Nephron (organoid): ENCODE measurements at regions not wholly inside any gene's neighbourhood (a gene's known extent, or its start where the extent isn't known, plus 50 kb on each side); places are given as distances from the start of the nearest gene placed in this dataset.

Experiments
- H3K27ac Mint-ChIP-seq, 3 experiments: 2 replicates each; pipeline ENCODE4 v1.8.0; 2020; ENCODE audit warnings: mixed read lengths in 3 of 3, mild to moderate bottlenecking in 2 of 3, moderate library complexity in 1 of 3
- H3K27me3 Mint-ChIP-seq: 2 replicates; pipeline ENCODE4 v1.8.0; 2021; ENCODE audit warnings: low read depth, mild to moderate bottlenecking, moderate library complexity, mixed read lengths
- H3K36me3 Mint-ChIP-seq: 2 replicates; pipeline ENCODE4 v1.8.0; 2020; ENCODE audit warnings: low read depth, mixed read lengths
- H3K4me1 Mint-ChIP-seq: 2 replicates; pipeline ENCODE4 v1.8.0; 2020; ENCODE audit warnings: mixed read lengths
- H3K4me3 Mint-ChIP-seq, 3 experiments: 2 replicates each; pipeline ENCODE4 v1.8.0; 2020; ENCODE audit warnings: mild to moderate bottlenecking in 3 of 3, mixed read lengths in 3 of 3, moderate library complexity in 2 of 3
- H3K9me3 Mint-ChIP-seq: 2 replicates; pipeline ENCODE4 v1.8.0; 2020; ENCODE audit warnings: mixed read lengths
- TF ChIP-seq, protein P1 (sequence below), 3 experiments: fragments of 200-600 bp; sonication (generic); IDR thresholded peaks; one replicate each; pipeline ENCODE4 v1.5.0; 2021; ENCODE audit warnings: antibody characterized with exemption in 3 of 3; ENCODE audit not compliant: unreplicated experiment in 3 of 3

DNA sequence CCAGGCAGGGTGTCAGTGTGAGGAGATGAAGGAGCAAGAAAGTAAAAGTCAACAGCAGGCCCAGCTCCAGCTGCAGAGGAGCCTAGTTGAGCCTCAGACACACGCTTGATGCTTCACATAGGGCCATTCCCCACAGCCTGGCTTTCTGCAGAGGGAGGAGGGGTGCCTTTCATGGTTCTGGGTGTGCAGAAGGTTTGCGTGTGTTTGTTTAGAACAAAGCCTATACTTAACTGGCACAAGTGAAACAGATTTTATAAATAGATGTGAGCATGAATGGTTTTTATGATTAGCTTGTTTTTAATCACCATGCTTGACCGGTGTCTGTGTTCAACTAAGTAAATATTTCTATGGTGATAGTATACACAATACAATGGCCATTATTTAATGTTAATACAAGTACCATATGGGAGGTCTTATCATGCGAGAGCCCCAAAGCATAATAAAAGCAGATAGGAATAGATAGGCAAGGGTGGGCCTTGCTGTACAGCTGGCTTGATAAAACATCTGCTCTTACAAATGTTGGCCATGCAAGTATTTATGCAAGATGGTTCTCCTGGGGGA is 290.2 kb downstream of the ETS1 start:
- H3K27ac Mint-ChIP-seq: peak overlapping the region; percentile 54 to 85 (median 57)
- peaks cover 10% of the 10 kb centered on the region for H3K27me3 Mint-ChIP-seq
- peaks cover 2% of the 10 kb centered on the region for H3K9me3 Mint-ChIP-seq
- H3K4me1 Mint-ChIP-seq: peaks cover 66% of the 10 kb centered on the region
- no peaks in the 10 kb centered on the region for H3K36me3 Mint-ChIP-seq
- TF ChIP-seq, protein P1, sequence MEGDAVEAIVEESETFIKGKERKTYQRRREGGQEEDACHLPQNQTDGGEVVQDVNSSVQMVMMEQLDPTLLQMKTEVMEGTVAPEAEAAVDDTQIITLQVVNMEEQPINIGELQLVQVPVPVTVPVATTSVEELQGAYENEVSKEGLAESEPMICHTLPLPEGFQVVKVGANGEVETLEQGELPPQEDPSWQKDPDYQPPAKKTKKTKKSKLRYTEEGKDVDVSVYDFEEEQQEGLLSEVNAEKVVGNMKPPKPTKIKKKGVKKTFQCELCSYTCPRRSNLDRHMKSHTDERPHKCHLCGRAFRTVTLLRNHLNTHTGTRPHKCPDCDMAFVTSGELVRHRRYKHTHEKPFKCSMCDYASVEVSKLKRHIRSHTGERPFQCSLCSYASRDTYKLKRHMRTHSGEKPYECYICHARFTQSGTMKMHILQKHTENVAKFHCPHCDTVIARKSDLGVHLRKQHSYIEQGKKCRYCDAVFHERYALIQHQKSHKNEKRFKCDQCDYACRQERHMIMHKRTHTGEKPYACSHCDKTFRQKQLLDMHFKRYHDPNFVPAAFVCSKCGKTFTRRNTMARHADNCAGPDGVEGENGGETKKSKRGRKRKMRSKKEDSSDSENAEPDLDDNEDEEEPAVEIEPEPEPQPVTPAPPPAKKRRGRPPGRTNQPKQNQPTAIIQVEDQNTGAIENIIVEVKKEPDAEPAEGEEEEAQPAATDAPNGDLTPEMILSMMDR (IDR thresholded peaks at IDR 0.05; ENCODE audit: unreplicated experiment in 3 of 3): no peak
- H3K4me3 Mint-ChIP-seq: no peak overlapping the region

DNA sequence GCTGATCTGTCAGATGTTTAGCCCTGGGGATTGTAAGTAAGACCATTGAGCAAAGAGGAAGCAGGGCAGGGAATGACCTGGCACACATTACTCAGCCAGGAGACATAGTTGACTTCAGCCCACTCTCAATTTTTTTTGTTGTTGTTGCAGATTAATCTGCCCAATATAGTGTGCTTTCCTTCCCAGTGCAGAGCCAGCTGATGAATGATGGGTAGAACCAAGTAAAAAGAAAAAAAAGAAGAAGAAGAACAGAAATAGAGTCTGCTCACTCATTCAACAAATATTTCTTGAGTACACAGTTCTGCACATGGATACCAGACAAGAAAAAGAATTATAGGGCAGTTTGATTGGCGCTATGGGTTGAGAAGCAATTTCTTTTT is 292.7 kb downstream of the ETS1 start:
- Mint-ChIP-seq H3K9me3 (peaks cover 2% of the 10 kb centered on the region), H3K4me1 (peaks cover 82% of the 10 kb centered on the region), H3K27ac (peak overlapping the region; percentile 22 to 82 (median 80)), H3K27me3 (peaks cover 20% of the 10 kb centered on the region), H3K36me3 (no peaks in the 10 kb centered on the region), H3K4me3 (peak overlapping the region in 1 of 3 experiments; percentile 3)
- TF ChIP-seq, protein P1 (IDR thresholded peaks at IDR 0.05; ENCODE audit: unreplicated experiment in 3 of 3): no peak

DNA sequence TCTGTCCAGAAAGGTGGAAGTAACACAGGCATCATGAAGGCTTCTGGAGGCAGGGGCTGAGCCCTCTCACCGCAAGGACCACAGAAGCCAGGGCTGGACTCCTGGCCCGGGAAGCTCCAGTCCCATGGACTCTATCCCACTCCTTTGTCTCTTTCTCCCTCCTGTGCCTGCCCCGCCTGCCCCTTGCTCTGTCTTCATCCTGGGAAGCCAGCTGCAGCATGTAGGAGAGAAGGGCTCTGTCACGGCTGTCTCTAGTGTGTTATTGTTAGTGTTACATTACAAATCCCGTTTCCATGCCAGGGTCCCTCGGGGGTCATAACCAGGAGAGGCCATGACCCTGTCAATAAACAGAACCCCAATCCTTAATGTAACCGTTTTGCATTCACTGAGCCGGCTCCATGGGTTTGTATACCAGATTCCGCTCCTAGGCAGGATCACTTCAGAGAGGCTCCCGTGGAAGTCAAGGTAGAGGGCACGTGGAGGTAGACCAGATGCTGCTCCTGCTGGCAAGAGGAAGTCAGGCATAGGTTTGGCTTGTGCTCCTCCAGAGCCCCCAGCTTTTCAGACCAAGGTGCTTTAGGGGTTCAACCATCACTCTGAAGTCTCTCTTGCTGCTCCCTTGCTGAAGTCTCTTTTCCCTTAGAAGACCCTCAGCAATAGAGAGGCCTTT is 293.2 kb downstream of the ETS1 start:
- Mint-ChIP-seq H3K27me3 (peaks cover 20% of the 10 kb centered on the region), H3K36me3 (no peaks in the 10 kb centered on the region), H3K4me3 (peak overlapping the region in 1 of 3 experiments; percentile 3), H3K27ac (peak overlapping the region; percentile 22 to 82 (median 80)), H3K4me1 (peaks cover 77% of the 10 kb centered on the region), H3K9me3 (peaks cover 2% of the 10 kb centered on the region)
- TF ChIP-seq, protein P1 (IDR thresholded peaks at IDR 0.05; ENCODE audit: unreplicated experiment in 3 of 3): no peak

DNA sequence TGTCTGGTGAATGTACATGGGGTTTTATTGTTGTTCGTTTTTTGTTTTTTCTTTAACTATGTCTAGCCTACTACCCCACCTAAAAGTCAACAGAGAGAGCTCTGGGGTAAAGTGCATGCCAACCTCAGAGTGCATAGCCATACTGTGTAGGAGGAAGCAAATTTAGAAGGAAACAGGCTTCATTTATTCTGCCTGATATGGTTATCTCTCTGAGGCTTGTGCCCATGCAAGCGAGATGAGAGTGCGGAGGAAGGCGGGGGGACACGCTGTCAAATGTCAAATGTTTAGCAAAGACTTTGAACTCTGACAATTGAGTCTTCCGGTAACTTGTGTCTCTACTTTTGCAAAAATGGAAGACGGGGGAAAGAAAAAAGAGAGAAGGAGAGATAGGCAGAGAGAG is 295.5 kb downstream of the ETS1 start:
- peaks cover 29% of the 10 kb centered on the region for H3K27me3 Mint-ChIP-seq
- peaks cover 2% of the 10 kb centered on the region for H3K9me3 Mint-ChIP-seq
- peaks cover 54% of the 10 kb centered on the region for H3K4me1 Mint-ChIP-seq
- peak overlapping the region; percentile 49 to 74 (median 72) for H3K27ac Mint-ChIP-seq
- H3K36me3 Mint-ChIP-seq: no peaks in the 10 kb centered on the region
- H3K4me3 Mint-ChIP-seq: no peak overlapping the region
- TF ChIP-seq, protein P1 (IDR thresholded peaks at IDR 0.05; ENCODE audit: unreplicated experiment in 3 of 3): no peak

DNA sequence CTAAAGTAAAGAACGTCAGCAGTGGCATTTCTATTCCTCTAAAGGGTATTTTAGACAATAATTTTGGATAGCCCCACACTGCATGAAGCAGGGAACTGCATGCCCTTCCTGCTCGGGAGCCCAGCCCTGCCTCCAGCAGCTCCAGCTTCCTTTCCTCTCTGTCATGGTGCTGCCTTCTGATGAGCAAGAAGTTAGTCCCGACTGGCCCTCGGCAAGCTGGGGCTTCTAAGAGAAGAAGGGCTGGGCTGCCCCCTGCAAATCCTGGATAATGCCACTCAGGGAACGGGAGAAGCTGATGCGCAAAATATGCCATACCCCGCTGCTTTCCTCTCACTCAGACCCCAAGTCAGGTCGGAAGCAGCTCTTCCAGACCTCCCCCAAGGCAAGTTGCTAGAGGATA is 296.4 kb downstream of the ETS1 start:
- TF ChIP-seq, protein P1 (IDR thresholded peaks at IDR 0.05; ENCODE audit: unreplicated experiment in 3 of 3): no peak
- Mint-ChIP-seq H3K4me3 (no peak overlapping the region), H3K4me1 (peaks cover 51% of the 10 kb centered on the region), H3K27ac (peak overlapping the region; percentile 49 to 74 (median 72)), H3K27me3 (peaks cover 33% of the 10 kb centered on the region), H3K36me3 (no peaks in the 10 kb centered on the region), H3K9me3 (peaks cover 2% of the 10 kb centered on the region)
